ENCODE measurements at regions not wholly inside any gene's neighbourhood (a gene's known extent, or its start where the extent isn't known, plus 50 kb on each side); places are given as distances from the start of the nearest gene placed in this dataset.
"Not testable (repeated sequence)": the region's sequence is repeated elsewhere in the genome, so short reads cannot be mapped to it uniquely, and the experiment has no call there.

- DNase-seq = no peak
These were observed 1293.7 kb upstream of the FAM98A start for GRCh38 chr2:34892766-34893165.

GRCh38 chr2:34892256-34892655, 1293.2 kb upstream of the FAM98A start:
- DNase-seq = no peak

GRCh38 chr2:34875091-34875745, 1276.1 kb upstream of the FAM98A start:
- DNase-seq = no peak

- no peak for DNase-seq
These were observed 1254.5 kb upstream of the FAM98A start for GRCh38 chr2:34853646-34854045.

- DNase-seq = no peak
These were observed 1252.7 kb upstream of the FAM98A start for GRCh38 chr2:34851804-34852203.

- no peak for DNase-seq
These were observed 1250.7 kb upstream of the FAM98A start for GRCh38 chr2:34849827-34850226.

GRCh38 chr2:34848691-34849090, 1249.6 kb upstream of the FAM98A start:
- no peak for DNase-seq

GRCh38 chr2:34848132-34848531, 1249.0 kb upstream of the FAM98A start:
- no peak for DNase-seq

- no peak for DNase-seq
These were observed 1245.5 kb upstream of the FAM98A start for GRCh38 chr2:34844629-34845028.

- DNase-seq = no peak
These were observed 1239.3 kb upstream of the FAM98A start for GRCh38 chr2:34838408-34838807.

GRCh38 chr2:34836361-34836760, 1237.3 kb upstream of the FAM98A start:
- DNase-seq = no peak

GRCh38 chr2:34831096-34831495, 1232.0 kb upstream of the FAM98A start:
- no peak for DNase-seq

- DNase-seq = no peak
These were observed 1229.4 kb upstream of the FAM98A start for GRCh38 chr2:34828481-34828880.

- no peak for DNase-seq
These were observed 1228.3 kb upstream of the FAM98A start for GRCh38 chr2:34827398-34827797.

GRCh38 chr2:34825686-34826085, 1226.6 kb upstream of the FAM98A start:
- no peak for DNase-seq

- DNase-seq = no peak
These were observed 1223.5 kb upstream of the FAM98A start for GRCh38 chr2:34822616-34823015.

GRCh38 chr2:34815052-34815741, 1216.1 kb upstream of the FAM98A start:
- DNase-seq = no peak

GRCh38 chr2:34810456-34810855, 1211.4 kb upstream of the FAM98A start:
- no peak for DNase-seq

- no peak for DNase-seq
These were observed 1209.3 kb upstream of the FAM98A start for GRCh38 chr2:34808426-34808825.

GRCh38 chr2:34806891-34807290, 1207.8 kb upstream of the FAM98A start:
- DNase-seq = no peak

GRCh38 chr2:34806396-34806795, 1207.3 kb upstream of the FAM98A start:
- no peak for DNase-seq

GRCh38 chr2:34799556-34799955, 1200.5 kb upstream of the FAM98A start:
- DNase-seq = no peak

GRCh38 chr2:34795586-34795985, 1196.5 kb upstream of the FAM98A start:
- not testable (repeated sequence) for DNase-seq

- DNase-seq = no peak
These were observed 1190.1 kb upstream of the FAM98A start for GRCh38 chr2:34789169-34789568.

- DNase-seq = no peak
These were observed 1188.2 kb upstream of the FAM98A start for GRCh38 chr2:34787341-34787740.
